Panc1 (cell line): ENCODE measurements at regions not wholly inside any gene's neighbourhood (a gene's known extent, or its start where the extent isn't known, plus 50 kb on each side); places are given as distances from the start of the nearest gene placed in this dataset.

ENCODE experiments used
- SIN3A ChIP-seq: IDR thresholded peaks from 2 replicates; pipeline ENCODE4 v1.6.1; 2012; ENCODE audit warnings: low read depth, mild to moderate bottlenecking, low read length, moderate library complexity, borderline replicate concordance; ENCODE audit not compliant: insufficient read depth
- TF ChIP-seq, protein P1 (sequence below): fragments of 450-650 bp; IDR thresholded peaks from 2 replicates; pipeline ENCODE4 v1.5.1; 2017; ENCODE audit warnings: mild to moderate bottlenecking

DNA sequence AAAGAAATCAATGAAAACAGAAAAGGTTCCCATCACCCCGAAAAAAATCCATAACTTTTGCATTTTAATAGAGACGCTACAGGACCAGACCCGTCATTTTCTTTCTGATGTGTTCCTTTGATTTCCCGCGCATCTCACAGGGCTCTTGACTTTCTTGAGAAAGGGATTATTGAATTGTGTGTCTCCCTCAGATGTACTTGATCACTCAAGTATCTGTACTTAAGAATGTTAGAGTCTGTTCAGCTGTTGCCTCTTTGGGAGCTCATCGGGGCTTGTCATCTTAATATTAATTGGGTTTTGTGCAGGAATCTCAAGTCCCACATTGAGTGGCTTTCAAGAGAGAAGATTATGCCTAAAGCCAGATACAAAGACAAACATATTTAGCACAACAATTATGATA is 606.4 kb upstream of the SALL1 start:
- TF ChIP-seq, protein P1, sequence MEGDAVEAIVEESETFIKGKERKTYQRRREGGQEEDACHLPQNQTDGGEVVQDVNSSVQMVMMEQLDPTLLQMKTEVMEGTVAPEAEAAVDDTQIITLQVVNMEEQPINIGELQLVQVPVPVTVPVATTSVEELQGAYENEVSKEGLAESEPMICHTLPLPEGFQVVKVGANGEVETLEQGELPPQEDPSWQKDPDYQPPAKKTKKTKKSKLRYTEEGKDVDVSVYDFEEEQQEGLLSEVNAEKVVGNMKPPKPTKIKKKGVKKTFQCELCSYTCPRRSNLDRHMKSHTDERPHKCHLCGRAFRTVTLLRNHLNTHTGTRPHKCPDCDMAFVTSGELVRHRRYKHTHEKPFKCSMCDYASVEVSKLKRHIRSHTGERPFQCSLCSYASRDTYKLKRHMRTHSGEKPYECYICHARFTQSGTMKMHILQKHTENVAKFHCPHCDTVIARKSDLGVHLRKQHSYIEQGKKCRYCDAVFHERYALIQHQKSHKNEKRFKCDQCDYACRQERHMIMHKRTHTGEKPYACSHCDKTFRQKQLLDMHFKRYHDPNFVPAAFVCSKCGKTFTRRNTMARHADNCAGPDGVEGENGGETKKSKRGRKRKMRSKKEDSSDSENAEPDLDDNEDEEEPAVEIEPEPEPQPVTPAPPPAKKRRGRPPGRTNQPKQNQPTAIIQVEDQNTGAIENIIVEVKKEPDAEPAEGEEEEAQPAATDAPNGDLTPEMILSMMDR: no peak
- no peak for TF ChIP-seq SIN3A
